GM19239 (cell line): ENCODE measurements at regions not wholly inside any gene's neighbourhood (a gene's known extent, or its start where the extent isn't known, plus 50 kb on each side); places are given as distances from the start of the nearest gene placed in this dataset.

Experiments used
- DNase-seq: peaks from one replicate; pipeline ENCODE4 v3.0.0; 2011; ENCODE audit warnings: low spot score; ENCODE audit not compliant: insufficient read length
- FAIRE-seq: peaks from 2 replicates; lab custom pipeline; 2011; peaks lifted over from hg19 to GRCh38; lab: Jason Lieb, UNC

- FAIRE-seq, result no peak
Measured at GRCh38 chr2:239629926-239630617, 229.3 kb upstream of the HDAC4 start.

GRCh38 chr2:239626961-239627592 lies 226.3 kb upstream of the HDAC4 start:
- FAIRE-seq, result no peak
- no peak for DNase-seq

More at GRCh38 chr2:239629926-239630617, 229.3 kb upstream of the HDAC4 start:
- DNase-seq, result no peak

- no peak for DNase-seq
- FAIRE-seq, result no peak
Measured at GRCh38 chr2:239625971-239626734, 225.3 kb upstream of the HDAC4 start.

- no peak for FAIRE-seq
- no peak for DNase-seq
Measured at GRCh38 chr2:239625156-239625845, 224.5 kb upstream of the HDAC4 start.

GRCh38 chr2:239621611-239622010 lies 220.8 kb upstream of the HDAC4 start:
- FAIRE-seq (no peak), DNase-seq (no peak)

- FAIRE-seq, result no peak
- no peak for DNase-seq
Measured at GRCh38 chr2:239619369-239619768, 218.5 kb upstream of the HDAC4 start.

- DNase-seq (no peak), FAIRE-seq (no peak)
Measured at GRCh38 chr2:239616729-239617128, 215.9 kb upstream of the HDAC4 start.

- no peak for DNase-seq
- FAIRE-seq, result no peak
Measured at GRCh38 chr2:239612133-239612532, 211.3 kb upstream of the HDAC4 start.

GRCh38 chr2:239611222-239611795 lies 210.5 kb upstream of the HDAC4 start:
- DNase-seq (no peak), FAIRE-seq (no peak)

GRCh38 chr2:239610457-239611221 lies 209.8 kb upstream of the HDAC4 start:
- no peak for DNase-seq
- no peak for FAIRE-seq

- FAIRE-seq (no peak), DNase-seq (no peak)
Measured at GRCh38 chr2:239609607-239610310, 208.9 kb upstream of the HDAC4 start.

GRCh38 chr2:239609162-239609561 lies 208.3 kb upstream of the HDAC4 start:
- FAIRE-seq (no peak), DNase-seq (no peak)

GRCh38 chr2:239608723-239609122 lies 207.9 kb upstream of the HDAC4 start:
- FAIRE-seq (no peak), DNase-seq (no peak)

- FAIRE-seq, result no peak
- no peak for DNase-seq
Measured at GRCh38 chr2:239608260-239608659, 207.4 kb upstream of the HDAC4 start.

GRCh38 chr2:239607517-239608191 lies 206.8 kb upstream of the HDAC4 start:
- FAIRE-seq, result no peak

GRCh38 chr2:239606741-239607516 lies 206.1 kb upstream of the HDAC4 start:
- FAIRE-seq, result no peak
- no peak for DNase-seq

More at GRCh38 chr2:239607517-239608191, 206.8 kb upstream of the HDAC4 start:
- DNase-seq, result no peak

GRCh38 chr2:239605976-239606375 lies 205.2 kb upstream of the HDAC4 start:
- DNase-seq (no peak), FAIRE-seq (no peak)

- no peak for FAIRE-seq
- DNase-seq, result no peak
Measured at GRCh38 chr2:239605409-239605808, 204.6 kb upstream of the HDAC4 start.
